Dedifferentiated amniotic fluid mesenchymal stem cell (primary cell): ENCODE measurements at regions not wholly inside any gene's neighbourhood (a gene's known extent, or its start where the extent isn't known, plus 50 kb on each side); places are given as distances from the start of the nearest gene placed in this dataset.

ENCODE experiments used
- DNase-seq: peaks from one replicate; pipeline ENCODE4 v3.0.0-alpha.2; 2016; ENCODE audit errors: extremely low spot score

GRCh38 chr21:38887749-38888148, 82.0 kb downstream of the ETS2 start:
- no peak for DNase-seq

- no peak for DNase-seq
Observed at GRCh38 chr21:38887062-38887686, 81.4 kb downstream of the ETS2 start.

DNA sequence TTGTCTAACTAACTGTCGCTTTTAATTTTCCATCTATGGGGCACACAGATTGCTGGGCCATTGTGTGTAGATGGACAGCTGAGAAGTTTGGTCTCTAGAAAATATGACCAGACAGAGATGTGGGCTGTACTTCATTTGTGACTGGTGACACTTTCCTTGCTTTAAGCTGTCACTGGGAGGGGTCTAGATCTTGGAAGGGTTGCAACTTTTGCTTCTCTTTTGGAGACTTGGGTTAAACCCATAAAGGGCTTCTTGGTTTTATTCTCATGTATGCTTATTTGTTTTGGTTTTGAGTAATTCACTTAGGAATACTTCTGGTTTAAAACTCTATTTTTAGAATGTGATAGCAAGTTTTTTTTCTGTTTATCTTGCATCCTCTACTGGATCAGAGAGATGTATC, 80.2 kb downstream of the ETS2 start:
- DNase-seq = no peak

GRCh38 chr21:38884440-38884839, 78.7 kb downstream of the ETS2 start:
- no peak for DNase-seq

GRCh38 chr21:38883142-38883541, 77.4 kb downstream of the ETS2 start:
- DNase-seq = no peak

- DNase-seq = no peak
Observed at GRCh38 chr21:38881131-38881530, 75.4 kb downstream of the ETS2 start.

DNA sequence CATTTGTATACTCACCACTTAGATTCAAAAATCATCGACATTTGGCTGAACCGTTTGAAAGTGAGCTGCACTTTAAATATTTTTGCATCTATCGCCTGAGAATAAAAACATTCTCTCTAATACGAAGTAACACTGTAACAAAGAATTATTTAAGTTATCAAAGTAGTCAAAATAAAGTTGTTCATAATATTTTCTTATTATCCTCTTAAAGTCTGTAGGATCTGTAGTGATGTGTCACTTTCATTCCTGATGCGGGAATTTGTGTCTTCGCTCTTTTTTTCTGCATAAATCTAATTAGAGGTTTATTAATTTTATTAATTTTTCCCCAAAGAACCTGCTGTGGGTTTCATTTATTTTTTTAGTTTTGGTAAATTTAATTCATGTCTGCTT, 74.8 kb downstream of the ETS2 start:
- DNase-seq = no peak

- no peak for DNase-seq
Observed at GRCh38 chr21:38879912-38880576, 74.3 kb downstream of the ETS2 start.

DNA sequence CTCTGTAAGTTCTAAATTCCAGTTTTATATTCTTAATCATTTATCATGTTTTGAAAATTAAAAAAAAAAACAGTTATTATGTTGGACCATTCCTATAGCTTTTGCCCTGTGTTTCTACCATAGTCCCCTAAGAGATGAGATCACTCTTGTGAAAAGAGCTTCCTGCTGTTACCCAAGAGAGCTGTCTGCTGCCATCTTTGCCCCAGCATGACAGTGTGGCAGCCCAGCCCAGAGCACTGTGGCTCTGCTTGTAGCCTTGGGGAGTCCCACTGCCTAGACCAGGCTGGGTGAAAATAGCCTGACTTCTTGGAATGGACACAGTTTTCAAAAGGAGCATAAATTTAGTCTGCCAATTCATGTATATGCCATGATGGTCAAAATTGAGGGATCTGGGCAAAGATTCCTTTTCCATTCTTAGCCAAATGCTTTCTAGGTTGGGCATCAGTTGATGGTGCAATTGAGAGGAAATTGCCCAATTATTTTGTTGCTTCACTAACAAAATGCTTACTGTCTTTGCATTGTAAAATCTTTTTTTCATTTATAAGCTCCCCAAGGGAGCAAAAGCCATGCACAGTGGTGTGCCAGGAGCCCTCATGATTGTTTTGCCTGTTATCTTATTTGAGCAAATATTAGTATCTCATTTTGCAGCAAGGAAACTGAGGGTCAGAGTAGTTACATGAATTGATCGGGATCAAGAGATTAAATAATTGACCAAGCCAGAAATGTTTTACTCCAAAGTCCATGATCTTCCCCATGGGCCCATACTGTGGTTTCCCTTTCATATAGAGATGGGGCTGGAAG, 72.8 kb downstream of the ETS2 start:
- no peak for DNase-seq

DNA sequence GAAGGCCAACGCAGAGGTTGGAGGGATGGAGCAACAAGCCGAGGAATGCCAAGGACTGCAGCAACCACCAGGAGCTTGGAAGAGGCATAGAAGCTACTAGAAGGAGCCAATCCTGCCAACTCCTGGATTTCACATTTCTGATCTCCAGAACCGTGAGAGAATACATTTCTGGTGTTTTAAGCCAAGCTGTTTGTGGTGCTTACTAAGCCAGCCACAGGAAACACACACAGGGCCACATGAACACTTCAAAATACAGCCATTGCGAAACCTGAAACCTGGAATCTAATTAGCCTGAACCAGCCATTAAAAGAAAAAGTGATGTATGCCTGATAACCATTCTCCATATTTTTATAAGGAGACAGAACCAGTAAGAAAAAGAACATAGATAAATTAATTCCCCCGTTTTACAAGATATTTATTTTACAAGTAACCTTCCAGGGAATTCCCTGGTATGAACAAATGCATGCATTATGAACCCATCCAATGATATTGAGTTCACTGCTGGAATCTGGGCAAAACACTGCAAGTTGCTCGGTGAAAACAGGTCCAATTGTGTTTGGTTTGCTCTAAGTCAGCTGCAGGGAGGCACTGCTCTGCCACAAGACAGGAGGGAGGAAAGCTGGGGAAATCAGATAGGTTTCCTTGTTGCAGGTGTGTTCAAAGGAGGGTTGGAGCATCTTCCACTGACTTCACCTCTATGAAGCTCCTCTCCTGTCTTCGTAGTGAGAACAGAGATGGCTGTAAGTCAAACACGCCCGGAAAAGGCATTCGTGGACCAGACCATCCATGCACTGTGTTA, 70.2 kb downstream of the ETS2 start:
- no peak for DNase-seq
